ENCODE measurements at regions not wholly inside any gene's neighbourhood (a gene's known extent, or its start where the extent isn't known, plus 50 kb on each side); places are given as distances from the start of the nearest gene placed in this dataset.
"Not testable (repeated sequence)": the region's sequence is repeated elsewhere in the genome, so short reads cannot be mapped to it uniquely, and the experiment has no call there.

GRCh38 chr4:115219315-115219860 is 106.0 kb upstream of the NDST4 start:
- no peak for DNase-seq (ENCODE audit: insufficient read length, low spot score)
- FAIRE-seq = no peak
- no peak for TF ChIP-seq CTCF (IDR thresholded peaks at IDR 0.05; ENCODE audit: insufficient read depth, missing control alignments)

GRCh38 chr4:115215935-115216334 is 102.5 kb upstream of the NDST4 start:
- no peak for DNase-seq (ENCODE audit: insufficient read length, low spot score)
- no peak for FAIRE-seq
- no peak for TF ChIP-seq CTCF (IDR thresholded peaks at IDR 0.05; ENCODE audit: insufficient read depth, missing control alignments)

- FAIRE-seq (no peak), DNase-seq (ENCODE audit: insufficient read length, low spot score) (no peak)
- no peak for TF ChIP-seq CTCF (IDR thresholded peaks at IDR 0.05; ENCODE audit: insufficient read depth, missing control alignments)
Measured at GRCh38 chr4:115213716-115214115, 100.3 kb upstream of the NDST4 start.

- FAIRE-seq = no peak
- no peak for TF ChIP-seq CTCF (IDR thresholded peaks at IDR 0.05; ENCODE audit: insufficient read depth, missing control alignments)
- DNase-seq (ENCODE audit: insufficient read length, low spot score) = no peak
Measured at GRCh38 chr4:115201042-115201330, 87.6 kb upstream of the NDST4 start.

GRCh38 chr4:115200201-115201041 is 87.0 kb upstream of the NDST4 start:
- DNase-seq (ENCODE audit: insufficient read length, low spot score); FAIRE-seq: not testable (repeated sequence)

GRCh38 chr4:115194612-115195011 is 81.2 kb upstream of the NDST4 start:
- not testable (repeated sequence) for FAIRE-seq; DNase-seq (ENCODE audit: insufficient read length, low spot score)

- DNase-seq (ENCODE audit: insufficient read length, low spot score) = no peak
- no peak for TF ChIP-seq CTCF (IDR thresholded peaks at IDR 0.05; ENCODE audit: insufficient read depth, missing control alignments)
- no peak for FAIRE-seq
Measured at GRCh38 chr4:115190529-115190928, 77.1 kb upstream of the NDST4 start.

- TF ChIP-seq CTCF (IDR thresholded peaks at IDR 0.05; ENCODE audit: insufficient read depth, missing control alignments) = no peak
- FAIRE-seq (no peak), DNase-seq (ENCODE audit: insufficient read length, low spot score) (no peak)
Measured at GRCh38 chr4:115187136-115187535, 73.7 kb upstream of the NDST4 start.

- not testable (repeated sequence) for FAIRE-seq; DNase-seq (ENCODE audit: insufficient read length, low spot score)
Measured at GRCh38 chr4:115179438-115180062, 66.1 kb upstream of the NDST4 start.

GRCh38 chr4:115178687-115179086 is 65.3 kb upstream of the NDST4 start:
- not testable (repeated sequence) for FAIRE-seq; DNase-seq (ENCODE audit: insufficient read length, low spot score)
